HG02852 (cell line): ENCODE measurements at regions not wholly inside any gene's neighbourhood (a gene's known extent, or its start where the extent isn't known, plus 50 kb on each side); places are given as distances from the start of the nearest gene placed in this dataset.
"Not testable (repeated sequence)": the region's sequence is repeated elsewhere in the genome, so short reads cannot be mapped to it uniquely, and the experiment has no call there.

Experiments used
- ATAC-seq: cut with Tn5 transposase; IDR thresholded peaks from one replicate; pipeline ENCODE4 v1.9.1; 2021; ENCODE audit warnings: mild to moderate bottlenecking, moderate library complexity; ENCODE audit not compliant: unreplicated experiment

DNA sequence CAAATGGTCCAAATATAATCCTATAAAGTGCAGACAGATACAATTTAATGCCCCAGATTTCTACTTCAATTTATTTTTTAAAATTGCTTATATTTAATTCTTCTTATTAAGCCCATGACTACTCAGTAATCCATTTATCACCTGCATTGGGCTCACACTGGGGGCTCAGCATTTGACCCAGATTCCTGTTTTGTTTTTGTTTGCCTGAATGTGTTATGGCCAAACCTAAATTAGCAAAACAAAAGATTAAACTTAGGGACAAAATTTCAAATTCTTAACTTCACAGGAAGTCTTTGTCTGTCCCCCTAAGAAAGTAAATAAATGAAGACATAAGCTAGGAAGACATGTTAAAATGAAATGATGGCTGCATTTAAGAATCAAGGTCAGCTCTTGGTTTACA is 322.3 kb downstream of the RMST start:
- ATAC-seq = no peak

DNA sequence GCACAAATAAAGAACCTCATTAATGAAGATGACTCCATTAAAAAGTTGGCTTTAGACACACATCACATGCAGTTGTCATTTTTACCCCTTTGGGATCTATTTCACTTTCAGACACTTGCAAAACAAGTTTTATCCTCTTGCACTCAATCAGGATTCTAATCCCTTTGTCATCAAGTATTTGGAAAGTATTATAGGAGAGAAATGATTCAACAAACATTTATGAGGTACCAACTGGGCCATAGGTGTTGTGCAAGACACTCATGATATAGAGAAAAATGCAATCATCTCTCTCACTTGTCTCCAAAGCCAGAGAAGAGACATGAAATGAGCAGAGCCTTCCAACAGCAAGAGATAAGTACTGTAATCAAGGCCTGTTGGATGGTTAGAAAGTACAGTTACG is 327.7 kb downstream of the RMST start:
- no peak for ATAC-seq

DNA sequence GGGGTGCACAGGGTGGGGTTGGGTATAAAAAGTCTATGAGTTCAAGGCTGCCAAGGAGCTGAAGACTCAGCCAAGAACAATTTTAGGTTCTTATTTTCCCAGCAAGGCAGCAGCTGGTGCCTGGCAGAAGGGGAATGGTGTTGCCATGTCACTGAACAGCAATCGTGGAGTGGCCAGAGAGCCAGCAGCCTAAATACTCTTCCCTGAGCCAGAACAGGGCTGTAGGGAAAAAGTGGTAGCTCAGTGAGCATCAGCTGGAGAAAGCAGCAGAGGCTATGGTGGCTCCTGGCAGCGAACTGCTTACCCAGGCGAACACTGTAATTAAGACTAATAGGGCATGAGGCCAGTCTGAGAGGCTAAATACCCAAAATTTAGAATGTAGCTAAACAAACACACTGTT is 334.9 kb downstream of the RMST start:
- ATAC-seq = no peak

DNA sequence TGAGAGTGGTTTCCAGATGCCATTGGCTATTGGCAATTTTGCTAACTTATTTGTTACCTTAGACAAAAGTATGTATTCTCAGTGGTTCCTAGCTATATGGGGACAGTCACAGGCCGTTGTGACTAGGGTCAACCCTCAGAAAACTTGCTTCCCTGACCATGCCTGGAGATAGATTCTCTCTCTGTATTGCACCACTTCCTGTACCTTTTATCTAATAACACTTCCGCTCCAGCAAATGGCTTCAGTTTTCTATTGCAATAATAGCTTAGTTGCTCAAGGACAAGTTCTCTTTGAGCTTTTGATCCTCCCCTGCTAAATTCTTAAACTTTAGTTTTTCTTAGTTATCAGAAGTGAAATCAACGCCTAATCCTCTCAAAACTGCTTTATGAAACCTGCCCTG is 338.0 kb downstream of the RMST start:
- ATAC-seq = no peak

DNA sequence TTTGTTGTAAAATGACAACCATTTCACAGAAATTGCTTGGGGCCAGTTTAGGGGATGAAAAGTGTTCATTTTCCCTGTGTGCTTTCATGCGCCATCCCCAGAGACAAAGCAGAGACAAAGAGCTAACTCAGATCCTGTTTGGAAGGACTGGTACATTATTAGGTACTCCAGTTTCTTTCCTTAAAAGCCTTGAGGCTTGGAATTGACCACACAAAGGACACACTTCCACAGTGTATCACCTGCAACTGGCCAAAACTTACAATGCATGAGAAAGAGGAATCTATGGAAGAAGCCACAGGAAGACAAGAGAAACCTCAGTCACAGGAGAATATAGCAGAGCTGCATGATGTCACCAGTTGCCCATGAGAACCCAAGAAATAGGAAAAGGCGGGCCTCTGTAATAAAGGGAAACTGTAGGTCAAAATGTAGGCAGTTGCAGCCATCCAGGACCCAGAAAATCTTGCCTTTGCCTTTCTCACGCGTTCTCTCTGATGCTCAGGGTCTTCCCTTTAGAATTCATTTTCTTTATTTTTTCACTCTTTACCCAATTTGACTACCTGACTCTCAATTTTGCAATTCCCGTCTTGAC is 339.0 kb downstream of the RMST start:
- ATAC-seq = no peak

DNA sequence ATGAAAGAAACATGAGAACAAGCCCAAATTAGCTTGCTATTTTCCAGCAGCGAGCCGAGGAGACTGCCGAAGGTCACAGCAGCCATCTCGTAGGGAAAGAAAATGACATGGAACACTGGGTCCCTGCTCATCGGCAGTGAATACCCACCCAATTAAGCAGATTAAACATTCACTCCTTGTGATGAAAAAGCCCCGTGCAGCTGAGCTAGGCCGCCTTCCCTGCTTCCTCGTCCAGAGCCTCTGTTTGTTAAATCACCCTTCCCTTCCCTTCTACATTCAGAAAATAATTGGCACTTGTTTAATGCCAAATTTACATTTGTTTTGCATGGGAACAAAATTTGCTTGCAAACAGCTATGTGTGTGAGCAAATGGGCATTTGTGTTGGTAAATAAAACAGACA is 342.5 kb downstream of the RMST start:
- no peak for ATAC-seq

DNA sequence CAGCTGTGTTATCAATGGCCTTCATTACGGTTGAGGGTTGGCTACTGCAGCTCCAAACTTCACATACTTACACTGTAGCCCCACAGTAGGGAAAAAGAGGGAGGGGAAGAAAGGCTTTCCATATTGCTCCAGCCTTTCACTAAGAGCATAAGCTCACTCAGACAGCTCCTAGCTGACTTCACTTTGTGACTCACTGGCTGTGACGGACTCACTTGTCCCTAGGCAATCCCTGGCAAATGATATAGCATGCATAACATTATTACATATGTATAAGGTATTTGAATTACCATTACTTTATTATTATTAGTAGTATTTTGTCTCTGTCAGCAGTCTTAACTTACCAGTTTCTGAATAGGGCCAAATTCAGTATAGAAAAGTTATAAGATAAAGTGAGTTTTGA is 350.7 kb downstream of the RMST start:
- ATAC-seq = no peak

DNA sequence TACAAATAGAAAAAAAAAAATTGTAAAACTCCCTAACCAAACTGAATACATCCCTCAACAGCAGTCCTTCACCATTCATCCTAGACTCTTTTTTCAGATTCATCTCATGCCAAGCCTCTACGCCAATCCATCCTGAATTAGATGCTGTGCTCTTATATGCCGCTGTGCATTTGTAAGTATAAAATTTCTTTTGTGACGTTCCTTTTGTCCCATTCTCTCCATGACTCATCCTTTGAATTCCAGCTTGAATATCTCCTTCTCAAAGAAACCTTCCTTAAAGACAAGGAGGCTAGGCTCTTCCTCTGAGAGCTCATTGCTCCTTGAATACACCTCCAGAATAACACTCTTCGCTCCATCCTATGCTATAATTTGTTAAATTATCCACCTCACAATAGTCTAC is 359.2 kb downstream of the RMST start:
- ATAC-seq = no peak

DNA sequence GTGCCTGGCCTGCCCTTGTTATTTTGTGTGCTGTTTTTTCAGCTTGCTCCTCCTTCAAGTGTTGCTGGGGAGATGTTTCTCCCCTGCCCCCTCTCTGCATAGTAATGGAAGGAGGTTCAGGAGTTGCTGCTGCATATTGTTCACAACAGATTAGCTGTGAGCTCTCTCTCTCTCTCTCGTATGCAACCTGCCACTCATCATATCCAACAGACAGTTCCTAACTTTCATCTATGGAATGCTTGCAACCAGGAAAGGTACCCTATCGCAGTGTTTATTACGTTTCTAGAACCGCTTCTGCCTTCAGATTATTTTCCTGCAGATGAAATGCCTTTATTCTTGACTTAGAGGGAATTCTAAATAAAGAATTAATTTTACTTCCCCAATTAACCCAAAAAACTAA is 372.9 kb downstream of the RMST start:
- no peak for ATAC-seq

DNA sequence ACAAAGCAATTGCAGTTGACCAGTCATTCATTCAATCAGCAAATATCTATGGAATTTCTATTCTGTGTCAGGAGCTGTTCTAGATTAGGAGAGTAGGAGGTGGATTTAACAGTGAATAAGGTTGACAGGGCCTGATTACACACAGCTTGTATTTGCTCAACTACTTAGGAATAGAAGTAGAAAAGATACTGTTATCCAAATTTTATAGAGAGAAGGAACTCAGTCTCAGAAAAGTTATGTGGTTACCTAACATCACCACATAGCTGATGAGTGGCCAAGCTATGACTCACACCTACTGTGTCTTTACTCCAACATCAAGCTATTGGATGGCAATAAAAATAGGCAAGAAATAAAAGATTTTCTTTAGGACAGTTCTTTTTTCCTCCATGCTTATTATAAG is 374.8 kb downstream of the RMST start:
- ATAC-seq = no peak

DNA sequence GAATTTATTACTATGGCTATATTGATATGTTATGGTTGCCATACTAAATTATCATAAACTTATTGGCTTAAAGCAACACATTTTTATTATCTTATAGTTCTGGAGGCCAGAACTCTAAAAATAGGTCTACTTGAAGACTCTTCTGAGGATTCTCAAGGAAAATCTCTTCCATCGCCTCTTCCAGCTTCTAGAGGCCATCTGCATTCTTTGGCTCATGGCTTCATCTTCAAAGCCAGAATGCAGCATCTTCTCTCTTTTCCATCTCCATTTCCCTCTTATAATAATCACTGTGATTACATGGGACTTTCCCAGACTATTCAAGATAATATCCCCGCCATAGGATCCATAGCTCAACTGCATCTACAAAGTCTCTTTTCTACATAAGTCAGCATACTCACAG is 385.4 kb downstream of the RMST start:
- ATAC-seq = no peak

DNA sequence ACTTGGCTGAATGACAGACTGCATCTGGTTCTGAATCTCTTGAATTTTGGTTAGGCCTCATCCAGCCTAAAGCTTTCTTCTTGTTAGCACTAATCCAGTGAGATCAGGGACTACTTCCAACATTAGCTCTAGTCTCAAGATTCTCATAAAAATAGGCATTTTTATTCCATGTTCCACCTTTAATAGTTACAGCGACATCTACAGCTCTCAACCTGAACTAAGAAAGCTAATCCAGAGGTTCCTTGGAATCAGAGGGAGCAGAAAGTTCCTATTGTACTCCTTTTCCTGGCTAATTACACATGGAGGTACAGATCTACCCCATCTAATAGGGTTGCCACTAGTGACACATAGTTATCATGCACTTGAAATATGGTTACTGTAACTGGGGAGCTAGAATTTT is 391.9 kb downstream of the RMST start:
- ATAC-seq = no peak

DNA sequence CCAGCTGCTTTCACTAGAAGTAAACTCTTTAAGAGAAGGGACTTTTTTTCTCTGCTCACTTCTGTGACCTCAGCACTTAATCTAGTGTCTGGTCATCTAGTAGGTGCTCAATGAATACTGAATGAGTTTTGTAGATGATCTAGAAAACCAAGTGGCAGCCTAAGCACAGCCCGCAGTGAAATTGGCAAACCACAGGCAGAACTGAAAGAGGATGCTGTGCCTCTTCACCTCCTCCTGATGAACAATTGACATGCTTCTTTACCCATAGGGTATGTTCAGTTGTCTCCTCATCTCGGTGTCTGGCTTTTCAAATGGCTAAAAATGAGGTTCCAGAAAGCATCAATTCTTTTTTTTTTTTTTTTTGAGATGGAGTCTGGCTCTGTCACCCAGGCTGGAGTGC is 399.5 kb downstream of the RMST start:
- ATAC-seq = no peak

DNA sequence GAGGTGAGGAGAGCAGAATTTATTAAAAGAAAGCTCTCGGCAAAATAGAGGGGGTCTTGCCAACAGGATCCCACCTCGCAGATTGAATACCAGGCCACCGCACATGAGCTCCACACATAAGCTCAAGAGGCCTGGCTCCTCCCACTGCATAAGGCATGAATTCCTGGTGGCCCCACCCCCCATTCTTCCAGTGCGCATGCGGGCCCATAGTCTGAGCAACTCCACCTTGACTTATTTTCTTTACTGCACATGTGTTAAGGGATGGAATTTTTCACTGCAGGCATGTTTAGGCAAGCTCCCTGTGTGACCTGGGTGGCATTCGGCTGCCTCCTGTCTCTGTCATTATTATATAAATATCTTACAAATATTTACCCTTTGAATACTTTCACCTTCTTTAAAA is 412.5 kb downstream of the RMST start:
- ATAC-seq = no peak

DNA sequence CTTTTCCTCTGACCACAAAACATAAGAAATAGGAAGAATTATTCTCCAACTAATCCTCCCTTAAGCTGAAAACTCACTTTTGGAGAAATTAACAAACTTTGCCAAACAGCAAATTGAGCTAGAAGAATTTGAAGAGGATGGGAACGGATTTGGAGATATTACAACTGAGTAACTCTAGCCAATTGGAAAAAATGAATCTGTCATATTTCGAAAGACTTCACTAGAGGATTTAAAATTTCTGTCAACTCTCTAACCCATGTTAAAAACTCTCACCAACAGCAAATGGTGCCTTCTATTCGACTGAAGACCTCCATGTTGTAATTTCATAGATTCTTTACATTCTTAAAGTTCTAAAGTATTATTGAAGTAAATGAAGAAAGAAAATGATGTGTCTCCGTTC is 414.2 kb downstream of the RMST start:
- ATAC-seq = no peak

DNA sequence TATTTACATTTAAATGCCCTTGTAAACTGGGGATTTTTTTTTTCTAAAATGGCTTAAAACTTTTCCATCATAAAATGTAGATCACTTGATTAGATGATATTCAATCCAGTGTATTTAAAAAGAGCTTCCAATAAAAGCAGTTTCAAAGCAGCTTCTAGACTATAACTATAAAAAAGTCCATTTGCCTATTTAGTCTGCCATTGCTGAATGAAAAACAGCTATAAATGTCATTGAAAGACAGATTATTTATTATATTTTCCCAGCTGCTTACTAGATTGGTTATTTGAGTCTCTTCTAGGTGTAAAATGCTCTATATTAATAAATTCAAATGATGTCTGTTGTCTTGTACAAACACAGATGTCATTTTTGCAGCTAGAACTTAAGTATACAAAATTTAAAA is 414.8 kb downstream of the RMST start:
- no peak for ATAC-seq

DNA sequence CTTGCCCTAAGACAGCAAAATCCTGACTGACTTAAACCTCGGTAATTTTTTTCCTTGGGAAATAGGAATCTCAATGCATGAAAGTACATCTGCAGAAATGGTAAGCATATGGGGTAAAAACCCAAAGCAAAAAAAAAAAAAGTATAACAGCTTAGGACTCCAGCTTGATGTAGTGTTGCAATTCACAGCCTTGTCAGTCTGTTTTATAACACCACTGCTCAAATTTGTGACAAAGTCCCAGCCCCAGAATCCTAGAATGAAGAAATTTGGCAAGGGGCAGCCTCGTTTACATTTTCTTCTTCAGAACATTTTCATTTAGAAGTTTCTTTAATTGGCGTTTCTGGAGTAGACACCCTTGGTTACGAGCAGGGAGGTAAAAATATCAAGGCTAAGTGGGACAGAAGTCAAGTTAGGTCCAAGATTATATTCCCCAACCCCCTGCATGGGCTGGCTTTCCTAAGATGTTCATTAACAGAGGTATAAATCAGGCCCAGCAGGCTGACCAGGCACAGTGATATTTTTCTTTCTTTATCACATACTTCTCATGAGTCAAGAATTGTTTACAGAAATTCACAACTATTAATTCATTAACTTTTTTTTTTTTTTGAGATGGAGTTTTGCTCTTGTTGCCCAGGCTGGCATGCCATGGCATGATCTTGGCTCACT is 424.0 kb downstream of the RMST start:
- no peak for ATAC-seq

DNA sequence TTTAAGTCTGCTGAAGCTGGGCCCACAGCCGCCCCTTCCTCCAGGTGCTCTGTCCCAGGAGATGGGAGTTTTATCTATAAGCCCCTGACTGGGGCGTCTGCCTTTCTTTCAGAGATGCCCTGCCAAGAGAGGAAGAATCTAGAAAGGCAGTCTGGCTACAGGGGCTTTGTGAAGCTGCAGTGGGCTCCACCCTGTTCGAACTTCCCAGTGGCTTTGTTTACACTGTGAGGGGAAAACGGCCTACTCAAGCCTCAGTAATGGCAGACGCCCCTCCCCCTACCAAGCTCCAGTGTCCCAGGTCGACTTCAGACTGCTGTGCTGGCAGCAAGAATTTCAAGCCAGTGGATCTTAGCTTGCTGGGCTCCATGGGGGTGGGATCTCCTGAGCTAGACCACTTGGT is 435.3 kb downstream of the RMST start:
- ATAC-seq = not testable (repeated sequence)

DNA sequence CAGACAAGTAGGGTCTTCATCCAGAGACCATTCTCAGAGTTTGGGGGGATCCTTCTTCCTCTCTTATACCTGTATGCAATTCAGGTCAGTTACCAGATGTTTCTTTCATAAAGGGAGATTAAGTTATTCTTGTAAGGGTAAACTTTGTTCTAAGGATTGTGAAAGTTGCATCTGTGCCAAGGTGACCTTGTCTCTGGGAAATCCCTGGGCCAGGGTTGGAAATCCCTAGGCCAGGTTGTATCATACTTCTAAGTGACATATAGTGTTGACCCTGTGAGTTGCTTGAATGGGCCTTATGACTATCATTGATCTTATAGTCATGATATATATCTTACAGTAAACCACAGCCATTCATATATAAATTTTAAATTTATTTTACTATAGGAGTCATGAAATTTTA is 436.9 kb downstream of the RMST start:
- no peak for ATAC-seq

DNA sequence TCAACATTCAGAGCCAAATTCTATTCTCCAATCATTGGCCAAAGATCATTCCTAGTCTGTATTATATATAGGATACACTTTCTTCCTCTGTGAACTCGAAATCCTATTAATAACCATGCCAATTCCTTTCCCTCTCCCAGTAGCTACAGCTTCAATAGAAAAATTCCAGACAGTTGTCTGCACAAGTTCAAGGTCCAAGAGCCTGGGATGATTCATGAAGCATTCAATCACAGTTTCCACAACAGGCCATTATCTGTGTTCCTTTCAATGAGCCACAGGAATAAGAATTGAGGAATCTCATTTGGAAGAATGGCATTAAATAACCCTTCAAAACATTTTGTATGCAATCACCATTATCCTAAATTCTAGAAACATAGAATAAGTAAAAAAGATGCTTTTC is 437.4 kb downstream of the RMST start:
- ATAC-seq = no peak

DNA sequence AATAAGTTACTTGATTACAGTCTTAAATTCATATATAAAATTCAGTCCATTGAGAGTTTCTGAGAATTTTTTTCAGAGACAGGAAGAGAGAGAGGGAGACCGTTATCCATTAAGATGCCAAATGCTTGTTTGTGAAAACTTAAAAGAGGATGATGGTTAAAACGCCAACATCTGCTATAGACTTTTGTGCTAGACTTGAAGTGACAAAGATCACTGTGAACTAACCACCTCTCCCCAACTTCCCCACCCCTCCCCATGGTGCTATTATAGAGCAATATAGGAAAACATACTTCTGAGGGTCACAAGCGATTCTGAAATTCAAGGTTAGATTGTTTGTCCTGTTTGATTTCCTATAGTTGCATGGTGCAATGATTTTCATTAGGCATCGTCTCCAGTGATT is 440.8 kb downstream of the RMST start:
- no peak for ATAC-seq

DNA sequence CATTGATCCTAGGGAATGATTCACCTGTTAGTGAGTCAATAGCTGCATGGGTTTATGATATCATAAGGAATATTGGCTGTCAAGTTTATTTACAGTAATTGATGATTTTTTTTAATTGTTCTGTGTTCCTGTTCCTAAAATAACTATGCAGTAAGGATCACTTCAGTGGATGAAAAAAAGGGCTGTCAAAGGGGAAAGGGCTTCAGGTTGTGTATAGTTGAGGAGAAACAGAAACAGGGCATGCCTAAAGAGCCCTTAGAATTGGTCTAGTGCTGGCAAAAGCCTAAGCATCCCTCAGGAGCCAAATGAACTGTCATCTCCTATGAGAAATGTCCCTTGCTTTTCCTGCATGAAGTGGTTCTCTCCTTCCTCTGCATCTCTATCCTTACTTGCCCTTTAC is 444.9 kb downstream of the RMST start:
- no peak for ATAC-seq

DNA sequence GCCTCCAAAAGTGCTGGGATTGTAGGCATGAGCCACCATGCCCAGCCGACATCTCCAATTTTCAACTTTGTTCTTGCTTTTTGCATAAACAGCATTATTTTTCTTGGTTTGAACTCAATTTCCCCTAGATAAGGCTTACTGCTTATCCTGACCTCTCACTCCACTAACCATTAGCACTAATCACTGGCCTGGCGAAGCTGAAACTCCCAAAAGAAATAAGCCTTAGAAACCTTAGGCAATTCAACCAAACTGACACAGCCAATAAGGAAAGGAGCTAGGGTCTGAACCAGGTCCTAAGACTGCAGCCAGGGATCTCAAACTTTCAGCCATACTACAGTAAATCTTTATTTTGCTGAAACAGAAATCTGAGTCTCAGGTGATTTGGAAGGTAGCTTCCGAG is 448.0 kb downstream of the RMST start:
- no peak for ATAC-seq
